OCI-LY3 (cell line): ENCODE measurements at regions not wholly inside any gene's neighbourhood (a gene's known extent, or its start where the extent isn't known, plus 50 kb on each side); places are given as distances from the start of the nearest gene placed in this dataset.

Experiments
- CTCF ChIP-seq: fragments of 200-600, 300-600 bp; sonication (generic); IDR thresholded peaks from 2 replicates; pipeline ENCODE4 v1.5.1; 2014; ENCODE audit warnings: antibody characterized with exemption, low read length, low read depth
- EZH2phosphoT487 ChIP-seq: fragments of 200-600 bp; shearing (Covaris generic); IDR thresholded peaks from 2 replicates; pipeline ENCODE4 v1.6.1; 2018; ENCODE audit warnings: antibody characterized with exemption, mixed run types, low read depth

GRCh38 chr13:47111499-47111898, 214.6 kb upstream of the HTR2A start:
- TF ChIP-seq CTCF (no peak), EZH2phosphoT487 (no peak)
